VCaP (cell line): ENCODE measurements at regions not wholly inside any gene's neighbourhood (a gene's known extent, or its start where the extent isn't known, plus 50 kb on each side); places are given as distances from the start of the nearest gene placed in this dataset.

Source experiments
- H3K27ac ChIP-seq: fragments of 450-650 bp; 2 replicates; pipeline ENCODE4 v1.5.1; 2017
- TF ChIP-seq, protein P1 (sequence below): fragments of 450-650 bp; conservative IDR thresholded peaks from 2 replicates; pipeline ENCODE4 v1.5.1; 2017; ENCODE audit warnings: mild to moderate bottlenecking, moderate library complexity

DNA sequence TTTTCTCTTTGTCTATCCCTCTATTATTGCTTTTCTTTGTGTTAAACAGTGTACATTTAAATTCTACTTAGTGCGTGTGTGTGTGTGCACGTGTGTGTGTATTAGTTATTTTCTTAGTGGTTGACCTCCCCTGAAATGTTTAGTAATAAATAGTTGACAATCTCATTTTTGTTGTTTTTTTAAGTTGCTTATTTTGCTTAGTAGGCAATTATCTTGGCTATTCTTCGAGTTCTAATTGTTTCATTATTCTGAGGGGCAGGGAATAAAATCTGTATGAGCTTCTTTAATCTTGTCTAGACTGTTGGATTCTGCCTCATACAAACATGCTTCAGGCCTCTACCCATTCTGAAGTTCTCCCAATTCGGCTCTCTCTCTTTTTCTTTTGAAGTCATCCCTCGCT is 1169.0 kb upstream of the ATXN8OS start:
- TF ChIP-seq, protein P1, sequence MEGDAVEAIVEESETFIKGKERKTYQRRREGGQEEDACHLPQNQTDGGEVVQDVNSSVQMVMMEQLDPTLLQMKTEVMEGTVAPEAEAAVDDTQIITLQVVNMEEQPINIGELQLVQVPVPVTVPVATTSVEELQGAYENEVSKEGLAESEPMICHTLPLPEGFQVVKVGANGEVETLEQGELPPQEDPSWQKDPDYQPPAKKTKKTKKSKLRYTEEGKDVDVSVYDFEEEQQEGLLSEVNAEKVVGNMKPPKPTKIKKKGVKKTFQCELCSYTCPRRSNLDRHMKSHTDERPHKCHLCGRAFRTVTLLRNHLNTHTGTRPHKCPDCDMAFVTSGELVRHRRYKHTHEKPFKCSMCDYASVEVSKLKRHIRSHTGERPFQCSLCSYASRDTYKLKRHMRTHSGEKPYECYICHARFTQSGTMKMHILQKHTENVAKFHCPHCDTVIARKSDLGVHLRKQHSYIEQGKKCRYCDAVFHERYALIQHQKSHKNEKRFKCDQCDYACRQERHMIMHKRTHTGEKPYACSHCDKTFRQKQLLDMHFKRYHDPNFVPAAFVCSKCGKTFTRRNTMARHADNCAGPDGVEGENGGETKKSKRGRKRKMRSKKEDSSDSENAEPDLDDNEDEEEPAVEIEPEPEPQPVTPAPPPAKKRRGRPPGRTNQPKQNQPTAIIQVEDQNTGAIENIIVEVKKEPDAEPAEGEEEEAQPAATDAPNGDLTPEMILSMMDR = no peak
- H3K27ac ChIP-seq = no peak overlapping the region

DNA sequence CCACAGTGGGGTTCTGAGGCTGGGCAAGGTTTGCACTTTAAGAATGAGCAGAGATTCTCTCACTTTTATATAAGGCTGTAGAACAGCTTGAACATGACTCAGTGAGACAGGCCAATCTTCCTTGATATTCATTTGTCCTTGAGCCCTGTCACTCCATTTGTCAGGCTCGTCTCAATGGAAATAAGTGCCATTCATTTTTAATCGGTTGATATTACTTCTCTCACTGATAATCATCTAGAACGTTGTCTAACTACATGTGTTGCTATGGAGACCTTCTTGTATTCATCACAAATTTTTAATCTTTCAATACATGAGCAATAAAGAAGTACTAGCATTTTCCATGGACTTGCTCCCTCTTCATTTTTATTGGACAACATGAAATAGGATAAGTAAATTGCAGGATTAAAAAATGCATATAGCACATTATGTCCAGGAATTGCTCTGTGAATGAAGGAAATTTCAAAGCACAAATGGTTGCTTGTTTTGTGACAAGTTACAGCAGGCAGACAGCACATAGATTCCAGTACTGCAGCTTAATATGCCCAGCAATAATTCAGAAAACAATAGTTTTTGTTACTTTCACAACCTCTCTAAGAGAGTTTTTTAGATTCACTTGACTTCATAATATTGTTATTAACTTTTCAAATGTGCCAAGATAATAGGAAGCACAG is 1178.4 kb upstream of the ATXN8OS start:
- H3K27ac ChIP-seq = no peak overlapping the region
- TF ChIP-seq, protein P1 = no peak

DNA sequence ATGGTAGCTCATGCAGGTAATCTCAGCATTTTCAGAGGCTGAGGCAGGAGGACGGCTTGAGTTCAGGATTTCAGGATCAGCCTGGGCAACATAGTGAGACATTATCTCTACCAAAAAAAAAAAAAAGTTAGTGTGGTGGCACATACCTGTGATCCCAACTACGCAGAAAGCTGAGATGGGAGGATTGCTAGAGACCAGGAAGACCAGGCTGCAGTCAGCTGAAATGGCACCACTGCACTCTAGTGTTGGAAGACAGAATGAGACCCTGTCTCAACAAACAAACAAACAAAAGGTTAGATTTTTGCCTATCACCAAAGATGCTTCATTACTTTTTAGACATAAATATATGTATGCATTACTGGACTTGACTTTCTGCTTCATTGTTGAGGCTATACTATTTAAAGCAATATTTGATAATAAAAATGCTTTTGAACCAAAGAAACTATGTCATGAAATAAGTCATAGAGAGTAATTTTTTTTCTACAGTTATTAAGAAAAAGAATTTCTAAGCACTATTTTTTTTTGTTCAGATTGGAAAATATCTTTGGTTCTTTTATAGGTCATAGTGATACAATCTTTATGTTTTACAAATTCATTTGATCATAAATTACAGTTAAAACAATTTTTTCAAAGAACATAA is 1180.1 kb upstream of the ATXN8OS start:
- TF ChIP-seq, protein P1 = peak; percentile 68
- H3K27ac ChIP-seq = no peak overlapping the region

DNA sequence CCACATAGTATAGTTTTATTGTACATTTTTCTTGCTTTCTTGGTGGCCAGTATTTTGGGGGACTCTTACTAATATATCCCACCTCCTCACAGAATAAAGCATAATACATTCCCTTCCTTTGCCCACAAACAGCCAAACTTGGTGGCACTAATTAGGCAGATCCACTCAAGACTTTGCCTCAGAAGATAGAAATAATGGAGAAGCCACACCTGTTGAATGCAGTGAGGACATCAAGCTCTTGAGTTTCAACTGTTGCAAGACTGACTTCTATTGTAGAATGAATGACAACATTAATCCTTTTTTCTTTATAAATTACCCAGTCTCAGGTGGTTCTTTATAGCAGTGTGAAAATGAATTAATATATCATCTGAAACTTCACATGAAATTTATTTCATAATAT is 1183.6 kb upstream of the ATXN8OS start:
- no peak overlapping the region for H3K27ac ChIP-seq
- TF ChIP-seq, protein P1 = no peak

DNA sequence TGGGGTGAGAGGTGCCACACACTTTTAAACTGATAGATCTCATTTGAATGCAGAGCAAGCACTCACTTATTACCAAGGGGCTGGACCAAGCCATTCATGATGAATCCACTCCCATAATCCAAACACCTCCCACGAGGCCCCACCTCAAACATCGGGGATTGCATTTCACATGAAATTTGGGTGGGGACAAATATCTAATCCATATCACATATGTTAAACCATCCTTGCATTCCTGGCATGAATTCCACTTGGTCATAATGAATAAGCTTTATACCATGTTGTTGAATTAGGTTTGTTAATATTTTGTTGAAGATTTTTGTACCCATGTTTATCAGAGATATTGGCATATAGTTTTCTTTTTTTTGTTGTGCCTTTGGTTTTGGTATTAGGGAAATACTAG is 1198.7 kb upstream of the ATXN8OS start:
- TF ChIP-seq, protein P1 = no peak
- H3K27ac ChIP-seq = no peak overlapping the region

DNA sequence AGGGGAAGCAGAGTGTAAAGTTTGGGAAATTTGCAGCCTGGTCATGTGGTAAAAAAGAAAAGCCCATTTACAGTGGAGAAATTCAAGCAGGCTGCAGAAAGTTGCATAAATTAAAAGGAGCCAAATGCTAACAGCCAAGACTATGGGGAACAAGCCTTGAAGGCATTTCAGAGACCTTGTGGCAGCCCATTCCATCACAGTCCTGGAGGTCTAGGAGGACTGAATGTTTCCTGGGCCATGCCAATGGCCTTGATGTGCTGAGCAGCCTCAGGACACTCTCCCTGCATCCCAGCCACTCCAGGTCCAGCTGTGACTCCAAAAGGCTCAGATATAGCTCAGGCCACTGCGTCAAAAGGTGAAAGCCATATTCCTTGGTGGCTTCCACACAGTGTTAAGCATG is 1202.4 kb upstream of the ATXN8OS start:
- TF ChIP-seq, protein P1 = no peak
- H3K27ac ChIP-seq = no peak overlapping the region

DNA sequence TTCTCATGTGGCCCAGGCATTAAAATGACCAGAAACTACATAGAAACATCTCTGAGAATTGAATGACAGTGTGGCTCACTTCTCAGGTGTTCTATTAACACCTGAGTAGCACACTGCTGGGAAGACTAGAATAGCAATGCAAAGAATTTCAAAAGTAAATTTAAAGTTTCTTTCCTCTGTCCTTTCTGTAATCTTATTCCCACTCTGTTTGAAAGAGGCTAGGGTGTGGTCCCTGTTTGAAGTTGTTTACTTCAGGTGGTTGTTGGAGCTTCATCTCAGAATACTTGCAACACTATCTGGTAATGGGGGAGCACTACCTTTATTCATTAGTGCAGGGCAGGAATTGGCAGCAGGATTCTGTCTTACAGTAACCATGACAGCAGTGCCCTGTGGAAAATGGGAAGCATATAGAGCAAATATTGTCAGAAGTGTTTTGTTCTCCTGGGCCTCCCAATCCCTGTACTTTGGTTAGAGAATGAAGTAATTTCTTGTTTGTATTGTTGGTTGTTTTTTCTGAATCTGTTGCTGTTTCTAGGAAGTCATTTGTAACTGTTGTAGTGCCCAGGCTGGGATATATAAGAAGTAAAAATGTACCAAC is 1210.2 kb upstream of the ATXN8OS start:
- no peak overlapping the region for H3K27ac ChIP-seq
- TF ChIP-seq, protein P1 = no peak
